PC-3 (cell line): ENCODE measurements at regions not wholly inside any gene's neighbourhood (a gene's known extent, or its start where the extent isn't known, plus 50 kb on each side); places are given as distances from the start of the nearest gene placed in this dataset.

Experiments used
- CTCF ChIP-seq: fragments of 300-600 bp; sonication (generic); conservative IDR thresholded peaks from 2 replicates; pipeline ENCODE4 v1.5.1; 2017; ENCODE audit warnings: antibody characterized with exemption, low read depth, mild to moderate bottlenecking, low read length
- EZH2 ChIP-seq: fragments of 300-600 bp; sonication (generic); IDR thresholded peaks from one replicate; pipeline ENCODE4 v1.6.1; 2017; ENCODE audit warnings: antibody characterized with exemption, mild to moderate bottlenecking, low read length; ENCODE audit not compliant: unreplicated experiment
- EZH2phosphoT487 ChIP-seq: fragments of 300-600 bp; sonication (generic); IDR thresholded peaks from 2 replicates; pipeline ENCODE4 v1.6.1; 2018; ENCODE audit warnings: mild to moderate bottlenecking, antibody characterized with exemption, low read length, borderline replicate concordance

GRCh38 chr11:113549061-113549460 lies 73.9 kb upstream of the DRD2 start:
- TF ChIP-seq CTCF (no peak), EZH2 (no peak), EZH2phosphoT487 (no peak)
